Activated CD8-positive, alpha-beta T cell treated with anti-CD3 and anti-CD28 coated beads for 36 hours (primary cell): ENCODE measurements at regions not wholly inside any gene's neighbourhood (a gene's known extent, or its start where the extent isn't known, plus 50 kb on each side); places are given as distances from the start of the nearest gene placed in this dataset.

ENCODE experiments used
- ATAC-seq: fragments of 200-7000 bp; cut with Tn5 transposase; one replicate; pipeline ENCODE4 v1.10.0; 2021; ENCODE audit warnings: mild to moderate bottlenecking, moderate library complexity
- CTCF ChIA-PET: fragments of 350-600 bp; sonication (Branson Sonifier 250); formaldehyde crosslinking; loops from one replicate; lab custom pipeline; 2021; ENCODE audit warnings: antibody characterized with exemption; lab: Charles Lee
- POLR2A ChIA-PET: fragments of 350-600 bp; sonication (Branson Sonifier 250); formaldehyde crosslinking; loops from one replicate; lab custom pipeline; 2021; ENCODE audit warnings: antibody characterized with exemption; lab: Charles Lee
- DNase-seq: peaks from one replicate; pipeline ENCODE4 v3.0.0-alpha.2; 2020
- H3K27ac Mint-ChIP-seq: one replicate; pipeline ENCODE4 v1.8.0; 2021; ENCODE audit warnings: mild to moderate bottlenecking, mixed read lengths
- H3K27me3 Mint-ChIP-seq: one replicate; pipeline ENCODE4 v1.8.0; 2021; ENCODE audit warnings: mixed read lengths
- H3K36me3 Mint-ChIP-seq: one replicate; pipeline ENCODE4 v1.8.0; 2021; ENCODE audit warnings: low read depth, mixed read lengths
- H3K4me1 Mint-ChIP-seq: one replicate; pipeline ENCODE4 v1.8.0; 2021; ENCODE audit warnings: low read depth, mixed read lengths
- H3K4me3 Mint-ChIP-seq: one replicate; pipeline ENCODE4 v1.8.0; 2021; ENCODE audit warnings: mild to moderate bottlenecking, moderate library complexity, mixed read lengths
- H3K9me3 Mint-ChIP-seq: one replicate; pipeline ENCODE4 v1.8.0; 2021; ENCODE audit warnings: mixed read lengths
- CTCF ChIP-seq: fragments of 200-600 bp; IDR thresholded peaks from one replicate; pipeline ENCODE4 v1.8.0; 2022; ENCODE audit warnings: antibody characterized with exemption, mild to moderate bottlenecking
- intact Hi-C: fragments of 100-400 bp; cut with micrococcal nuclease; formaldehyde crosslinking; loops from one replicate; pipeline ENCODE4 v1.10.0; 2022

- Mint-ChIP-seq H3K4me3 (peak overlapping the region; percentile 90), H3K27ac (peak overlapping the region; percentile 95), H3K27me3 (no peaks in the 10 kb centered on the region), H3K36me3 (peaks cover 22% of the 10 kb centered on the region), H3K9me3 (no peaks in the 10 kb centered on the region), H3K4me1 (peaks cover 58% of the 10 kb centered on the region)
- intact Hi-C loops: loop anchor here (2.0 kb wide), 3 partner anchors 15 to 31 kb away; a partner anchor contains a TSS
- CTCF ChIA-PET: interaction anchor here (1.0 to 6.7 kb wide), 8 partner anchors 12 to 57 kb away, joined by 3 to 84 read pairs (median 6); a partner anchor contains a TSS
- POLR2A ChIA-PET: interaction anchor here (0.5 to 24.9 kb wide), 14 partner anchors 8 to 667 kb away, joined by 3 to 512 read pairs (median 5); partner anchors contain the start of genes PTGR2 and RIOX1
- DNase-seq: peak; percentile 81
- peak; percentile 54 for ATAC-seq
- TF ChIP-seq CTCF: peak; percentile 37
These were observed 65.6 kb upstream of the PTGR2 start for GRCh38 chr14:73785834-73786635.

- DNase-seq: no peak
These were observed 66.2 kb upstream of the PTGR2 start for GRCh38 chr14:73785336-73785833.

GRCh38 chr14:73784988-73785313 is 66.7 kb upstream of the PTGR2 start:
- no peak for TF ChIP-seq CTCF
- Mint-ChIP-seq H3K4me1 (peaks cover 62% of the 10 kb centered on the region), H3K4me3 (peak overlapping the region; percentile 90), H3K36me3 (peaks cover 23% of the 10 kb centered on the region), H3K9me3 (no peaks in the 10 kb centered on the region), H3K27me3 (no peaks in the 10 kb centered on the region), H3K27ac (peak overlapping the region; percentile 95)
- no peak for DNase-seq
- no peak for ATAC-seq
- intact Hi-C loops: loop anchor here (2.0 kb wide), 2 partner anchors 14 to 24 kb away; a partner anchor contains a TSS
- ChIA-PET POLR2A (interaction anchor here (0.9 to 24.9 kb wide), 8 partner anchors 12 to 66 kb away, joined by 3 to 512 read pairs (median 18); partner anchors contain the start of gene PTGR2), CTCF (interaction anchor here (1.0 to 6.7 kb wide), 12 partner anchors 11 to 56 kb away, joined by 3 to 84 read pairs (median 4); a partner anchor contains a TSS)

More at GRCh38 chr14:73785336-73785833, 66.2 kb upstream of the PTGR2 start:
- intact Hi-C loops: loop anchor here (2.0 kb wide), 2 partner anchors 15 to 25 kb away; a partner anchor contains a TSS
- Mint-ChIP-seq H3K9me3 (no peaks in the 10 kb centered on the region), H3K36me3 (peaks cover 23% of the 10 kb centered on the region), H3K27me3 (no peaks in the 10 kb centered on the region), H3K4me1 (peaks cover 61% of the 10 kb centered on the region), H3K4me3 (peak overlapping the region; percentile 90), H3K27ac (peak overlapping the region; percentile 95)
- POLR2A ChIA-PET: interaction anchor here (0.9 to 24.9 kb wide), 9 partner anchors 8 to 66 kb away, joined by 3 to 512 read pairs (median 13); partner anchors contain the start of gene PTGR2
- CTCF ChIA-PET: interaction anchor here (1.0 to 6.7 kb wide), 10 partner anchors 11 to 56 kb away, joined by 3 to 84 read pairs (median 5); a partner anchor contains a TSS
- TF ChIP-seq CTCF: no peak
- ATAC-seq: no peak

GRCh38 chr14:73784181-73784987 is 67.2 kb upstream of the PTGR2 start:
- ChIA-PET POLR2A (interaction anchor here (1.1 to 24.9 kb wide), 4 partner anchors 14 to 63 kb away, joined by 3 to 512 read pairs (median 135); a partner anchor contains a TSS), CTCF (interaction anchor here (1.0 to 6.7 kb wide), 8 partner anchors 10 to 55 kb away, joined by 3 to 84 read pairs (median 5); a partner anchor contains a TSS)
- DNase-seq (peak; percentile 24), ATAC-seq (no peak)
- H3K36me3 Mint-ChIP-seq: peaks cover 23% of the 10 kb centered on the region
- no peak for TF ChIP-seq CTCF
- no peaks in the 10 kb centered on the region for H3K9me3 Mint-ChIP-seq
- peaks cover 57% of the 10 kb centered on the region for H3K4me1 Mint-ChIP-seq
- H3K27ac Mint-ChIP-seq: peak overlapping the region; percentile 95
- no peaks in the 10 kb centered on the region for H3K27me3 Mint-ChIP-seq
- peak overlapping the region; percentile 90 for H3K4me3 Mint-ChIP-seq
- intact Hi-C loops: loop anchor here (2.0 kb wide), 2 partner anchors 14 to 24 kb away; a partner anchor contains a TSS
